Panc1 (cell line): ENCODE measurements at regions not wholly inside any gene's neighbourhood (a gene's known extent, or its start where the extent isn't known, plus 50 kb on each side); places are given as distances from the start of the nearest gene placed in this dataset.

Experiments used
- SIN3A ChIP-seq: IDR thresholded peaks from 2 replicates; pipeline ENCODE4 v1.6.1; 2012; ENCODE audit warnings: low read depth, mild to moderate bottlenecking, low read length, moderate library complexity, borderline replicate concordance; ENCODE audit not compliant: insufficient read depth
- TF ChIP-seq, protein P1 (sequence below): fragments of 450-650 bp; IDR thresholded peaks from 2 replicates; pipeline ENCODE4 v1.5.1; 2017; ENCODE audit warnings: mild to moderate bottlenecking

DNA sequence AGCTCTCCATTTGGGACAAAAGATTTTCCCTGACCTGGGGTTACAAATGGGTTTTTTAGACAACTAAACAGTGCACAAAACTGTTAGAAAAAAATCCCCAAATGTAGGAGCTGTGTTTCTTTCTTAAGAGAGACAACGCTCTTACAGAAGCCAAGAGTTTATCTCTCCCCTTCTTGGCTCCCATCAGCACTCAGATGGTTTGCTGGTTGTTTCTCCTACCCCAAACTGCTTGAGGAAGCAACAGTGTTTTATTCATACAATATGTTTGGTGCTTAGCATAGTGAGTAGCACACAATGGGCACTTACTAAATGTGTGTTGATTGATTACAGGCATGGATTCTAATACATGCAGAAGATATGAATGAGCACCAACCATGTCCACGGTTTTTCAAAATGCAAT, 209.5 kb upstream of the ANO5 start:
- TF ChIP-seq, protein P1, sequence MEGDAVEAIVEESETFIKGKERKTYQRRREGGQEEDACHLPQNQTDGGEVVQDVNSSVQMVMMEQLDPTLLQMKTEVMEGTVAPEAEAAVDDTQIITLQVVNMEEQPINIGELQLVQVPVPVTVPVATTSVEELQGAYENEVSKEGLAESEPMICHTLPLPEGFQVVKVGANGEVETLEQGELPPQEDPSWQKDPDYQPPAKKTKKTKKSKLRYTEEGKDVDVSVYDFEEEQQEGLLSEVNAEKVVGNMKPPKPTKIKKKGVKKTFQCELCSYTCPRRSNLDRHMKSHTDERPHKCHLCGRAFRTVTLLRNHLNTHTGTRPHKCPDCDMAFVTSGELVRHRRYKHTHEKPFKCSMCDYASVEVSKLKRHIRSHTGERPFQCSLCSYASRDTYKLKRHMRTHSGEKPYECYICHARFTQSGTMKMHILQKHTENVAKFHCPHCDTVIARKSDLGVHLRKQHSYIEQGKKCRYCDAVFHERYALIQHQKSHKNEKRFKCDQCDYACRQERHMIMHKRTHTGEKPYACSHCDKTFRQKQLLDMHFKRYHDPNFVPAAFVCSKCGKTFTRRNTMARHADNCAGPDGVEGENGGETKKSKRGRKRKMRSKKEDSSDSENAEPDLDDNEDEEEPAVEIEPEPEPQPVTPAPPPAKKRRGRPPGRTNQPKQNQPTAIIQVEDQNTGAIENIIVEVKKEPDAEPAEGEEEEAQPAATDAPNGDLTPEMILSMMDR: no peak
- TF ChIP-seq SIN3A: no peak
